Urinary bladder (tissue), 3 donors: ENCODE measurements at regions not wholly inside any gene's neighbourhood (a gene's known extent, or its start where the extent isn't known, plus 50 kb on each side); places are given as distances from the start of the nearest gene placed in this dataset.

Experiments
- DNase-seq: peaks from one replicate; pipeline ENCODE4 v3.0.0-alpha.2; 2015; ENCODE audit errors: extremely low spot score
- H3K27ac ChIP-seq: one replicate; pipeline ENCODE4 v1.5.1; 2013; ENCODE audit warnings: low read depth, mild to moderate bottlenecking, moderate library complexity
- H3K36me3 ChIP-seq: one replicate; pipeline ENCODE4 v1.6.1; 2013; ENCODE audit warnings: mild to moderate bottlenecking, moderate library complexity; ENCODE audit not compliant: insufficient read depth
- H3K4me1 ChIP-seq: one replicate; pipeline ENCODE4 v1.6.1; 2013; ENCODE audit warnings: mild to moderate bottlenecking, moderate library complexity; ENCODE audit not compliant: insufficient read depth
- H3K4me3 ChIP-seq: one replicate; pipeline ENCODE4 v1.5.1; 2013; ENCODE audit warnings: low read depth, low read length
- WGBS: extraction: QIAGEN DNeasy Blood & Tissue Kit; methylation state at CpG from one replicate; pipeline ENCODE4 v1.1.7; 2013; 5-methylcytosine and 5-hydroxymethylcytosine counted together
- donor health status: healthy with polysubstance abuse.
- donor health status: healthy.

GRCh38 chr2:162926907-162927306 is 88.3 kb upstream of the KCNH7 start:
- WGBS, result 74% methylated on average over 2 of the region's 2 CpGs
- Histone ChIP-seq H3K4me3 (no peak overlapping the region), H3K27ac (no peak overlapping the region), H3K36me3 (no peaks in the 10 kb centered on the region), H3K4me1 (no peaks in the 10 kb centered on the region)
- no peak for DNase-seq

DNA sequence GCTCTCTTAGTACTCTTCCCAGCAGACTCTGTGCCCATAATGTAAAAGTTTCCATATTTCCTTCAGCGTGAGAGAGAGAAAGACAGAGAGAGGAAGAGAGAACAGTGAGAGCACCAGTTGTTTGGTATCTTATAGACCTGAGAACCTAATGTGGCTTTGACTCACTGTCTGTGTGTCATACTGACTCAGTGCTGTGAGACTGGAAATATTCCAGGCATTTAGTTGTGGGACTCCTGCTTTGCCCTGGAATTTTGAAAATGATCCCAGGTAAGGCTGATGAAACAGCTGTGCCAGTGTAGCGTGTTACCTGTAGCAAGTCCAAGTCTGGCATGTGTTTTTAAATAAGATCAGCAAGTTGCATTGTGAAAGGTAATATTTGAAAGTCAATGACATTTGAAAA is 87.9 kb upstream of the KCNH7 start:
- Histone ChIP-seq H3K4me3 (no peak overlapping the region), H3K4me1 (no peaks in the 10 kb centered on the region), H3K27ac (no peak overlapping the region), H3K36me3 (no peaks in the 10 kb centered on the region)
- 83% methylated on average over 2 of the region's 2 CpGs for WGBS
- no peak for DNase-seq

DNA sequence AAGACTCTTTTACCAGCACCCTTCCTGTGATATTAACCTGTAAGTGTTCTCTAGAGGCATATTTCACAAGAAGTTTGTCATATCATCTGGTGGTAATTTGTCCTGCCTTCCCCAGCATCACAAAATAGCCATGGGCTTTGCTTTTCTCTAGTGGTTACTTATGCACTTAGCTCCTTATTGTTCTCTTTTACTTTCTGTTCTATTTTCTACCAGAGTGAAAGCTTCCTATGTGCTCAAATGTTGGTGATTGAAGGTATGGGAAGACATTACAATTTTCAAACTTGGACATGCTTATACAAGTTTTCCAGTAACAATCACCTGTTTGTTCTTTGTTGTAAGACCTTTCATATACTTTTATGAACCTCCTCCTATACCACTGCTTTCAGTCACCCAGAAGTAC is 87.0 kb upstream of the KCNH7 start:
- Histone ChIP-seq H3K27ac (no peak overlapping the region), H3K36me3 (no peaks in the 10 kb centered on the region), H3K4me1 (no peaks in the 10 kb centered on the region), H3K4me3 (no peak overlapping the region)
- DNase-seq, result no peak

GRCh38 chr2:162919111-162919510 is 80.5 kb upstream of the KCNH7 start:
- Histone ChIP-seq H3K27ac (no peak overlapping the region), H3K4me3 (no peak overlapping the region), H3K4me1 (no peaks in the 10 kb centered on the region), H3K36me3 (no peaks in the 10 kb centered on the region)
- no peak for DNase-seq
- 81% methylated on average over 1 of the region's 1 CpG for WGBS

GRCh38 chr2:162917626-162918025 is 79.1 kb upstream of the KCNH7 start:
- Histone ChIP-seq H3K4me1 (no peaks in the 10 kb centered on the region), H3K4me3 (no peak overlapping the region), H3K36me3 (no peaks in the 10 kb centered on the region), H3K27ac (no peak overlapping the region)
- 59% methylated on average over 3 of the region's 3 CpGs for WGBS
- DNase-seq, result no peak

GRCh38 chr2:162916286-162916801 is 77.8 kb upstream of the KCNH7 start:
- 93% methylated on average over 17 of the region's 17 CpGs for WGBS
- DNase-seq, result no peak
- Histone ChIP-seq H3K27ac (no peak overlapping the region), H3K36me3 (no peaks in the 10 kb centered on the region), H3K4me3 (no peak overlapping the region), H3K4me1 (no peaks in the 10 kb centered on the region)

DNA sequence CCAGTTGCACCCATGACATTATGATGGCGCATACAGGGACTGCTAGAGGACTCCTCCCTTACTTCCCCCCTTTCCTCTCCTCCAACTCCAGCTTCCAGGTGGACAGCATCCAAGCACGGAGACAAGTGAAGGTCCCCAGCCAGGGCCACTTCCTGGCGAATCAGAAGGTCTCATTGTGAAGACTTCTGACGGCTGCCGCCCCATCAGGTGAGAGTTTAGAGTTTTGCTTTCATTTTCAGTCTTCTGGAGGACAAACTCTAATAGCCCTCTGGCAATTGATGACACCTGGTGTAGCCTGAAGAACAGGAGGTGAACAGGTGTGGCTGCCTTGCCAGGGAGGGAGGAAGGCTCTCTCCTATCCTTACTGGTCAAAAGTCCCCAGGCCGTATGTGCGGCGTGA is 77.3 kb upstream of the KCNH7 start:
- no peak for DNase-seq
- no peak overlapping the region for H3K4me3 ChIP-seq
- no peak overlapping the region for H3K27ac ChIP-seq
- WGBS, result 91% methylated on average over 8 of the region's 8 CpGs
- H3K4me1 ChIP-seq, result no peaks in the 10 kb centered on the region
- H3K36me3 ChIP-seq, result no peaks in the 10 kb centered on the region

GRCh38 chr2:162914161-162914560 is 75.6 kb upstream of the KCNH7 start:
- Histone ChIP-seq H3K27ac (no peak overlapping the region), H3K4me1 (no peaks in the 10 kb centered on the region), H3K36me3 (no peaks in the 10 kb centered on the region), H3K4me3 (no peak overlapping the region)
- WGBS, result 95% methylated on average over 2 of the region's 2 CpGs
- no peak for DNase-seq

DNA sequence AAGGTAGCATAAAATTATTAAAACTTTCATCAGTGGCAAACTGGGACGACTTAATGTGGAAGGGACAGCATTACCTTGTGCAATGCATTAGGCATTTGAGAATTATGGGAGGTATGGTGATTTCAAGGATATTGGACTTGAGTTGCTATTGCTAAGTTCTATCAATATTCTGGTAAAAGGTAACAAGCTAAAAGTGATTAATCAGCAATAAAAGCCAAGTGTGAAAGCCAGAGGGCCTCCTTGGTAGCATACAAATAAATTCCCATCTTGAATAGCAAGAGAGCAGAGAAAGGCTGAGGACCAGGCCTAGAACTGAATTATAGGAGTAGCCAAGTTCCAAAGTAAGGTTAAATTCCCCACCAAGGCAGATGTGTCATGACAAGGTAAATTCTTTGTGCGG is 74.2 kb upstream of the KCNH7 start:
- no peak overlapping the region for H3K4me3 ChIP-seq
- WGBS, result 89% methylated on average over 2 of the region's 2 CpGs
- H3K4me1 ChIP-seq, result no peaks in the 10 kb centered on the region
- no peaks in the 10 kb centered on the region for H3K36me3 ChIP-seq
- H3K27ac ChIP-seq, result no peak overlapping the region
- DNase-seq, result no peak

- H3K36me3 ChIP-seq, result no peaks in the 10 kb centered on the region
- H3K27ac ChIP-seq, result no peak overlapping the region
- no peaks in the 10 kb centered on the region for H3K4me1 ChIP-seq
- WGBS, result 27% methylated on average over 2 of the region's 2 CpGs
- H3K4me3 ChIP-seq, result no peak overlapping the region
- DNase-seq, result no peak
Observed at GRCh38 chr2:162908567-162908966, 70.0 kb upstream of the KCNH7 start.

DNA sequence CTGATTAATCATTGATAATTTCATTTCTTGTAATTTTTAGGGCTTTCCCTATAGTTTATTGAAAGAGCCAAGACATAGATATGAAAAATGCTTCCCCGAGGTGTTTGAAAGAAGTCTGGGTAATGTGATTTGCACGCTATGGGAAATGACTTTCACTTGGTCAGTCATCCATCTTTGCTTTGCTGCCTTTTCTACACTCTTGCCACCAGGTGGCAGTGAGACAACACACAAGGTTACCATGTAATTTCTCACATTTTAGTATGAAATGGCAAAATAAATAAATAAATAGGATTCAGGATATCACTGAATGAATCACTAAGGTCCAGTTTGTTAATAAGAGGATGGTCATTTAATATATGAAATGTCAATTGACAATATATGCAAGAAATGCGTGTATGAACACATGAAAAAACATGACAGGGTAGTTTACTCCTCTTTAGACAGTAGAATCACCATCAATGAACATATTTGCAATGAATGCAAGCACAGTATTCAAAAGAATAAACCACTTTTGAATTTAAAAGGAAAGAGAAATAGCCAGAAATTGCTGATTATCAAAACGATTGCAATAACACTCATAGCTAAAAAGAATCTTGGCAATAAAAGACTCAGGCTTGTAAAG is 52.2 kb upstream of the KCNH7 start:
- no peaks in the 10 kb centered on the region for H3K36me3 ChIP-seq
- WGBS, result 32% methylated on average over 4 of the region's 4 CpGs
- H3K27ac ChIP-seq, result no peak overlapping the region
- no peaks in the 10 kb centered on the region for H3K4me1 ChIP-seq
- no peak overlapping the region for H3K4me3 ChIP-seq
- no peak for DNase-seq

DNA sequence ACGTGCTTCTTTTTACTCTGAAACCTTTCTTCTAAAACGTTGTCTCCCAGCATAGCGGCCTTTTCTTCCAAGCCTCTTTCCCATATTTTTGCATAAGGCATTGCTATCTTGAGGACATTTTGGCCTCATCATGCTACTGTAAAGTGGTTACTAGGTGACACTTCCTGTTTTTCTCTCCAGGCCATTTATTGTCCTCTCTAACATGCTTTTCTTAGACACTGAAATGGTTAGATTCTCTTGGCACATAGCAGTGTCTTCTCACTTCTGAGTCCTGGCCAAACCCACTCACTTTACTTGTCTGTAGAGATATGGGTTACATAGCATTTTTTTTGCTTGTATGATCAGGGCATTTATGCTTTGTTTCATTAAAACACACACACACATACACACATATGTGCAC is 50.1 kb upstream of the KCNH7 start:
- no peak for DNase-seq

More for the DNA sequence above, 50.1 kb upstream of the KCNH7 start:
- H3K27ac ChIP-seq, result no peak overlapping the region
- 80% methylated on average over 3 of the region's 3 CpGs for WGBS
- no peaks in the 10 kb centered on the region for H3K36me3 ChIP-seq
- H3K4me1 ChIP-seq, result no peaks in the 10 kb centered on the region
- no peak overlapping the region for H3K4me3 ChIP-seq
